ENCODE measurements at regions not wholly inside any gene's neighbourhood (a gene's known extent, or its start where the extent isn't known, plus 50 kb on each side); places are given as distances from the start of the nearest gene placed in this dataset.

DNA sequence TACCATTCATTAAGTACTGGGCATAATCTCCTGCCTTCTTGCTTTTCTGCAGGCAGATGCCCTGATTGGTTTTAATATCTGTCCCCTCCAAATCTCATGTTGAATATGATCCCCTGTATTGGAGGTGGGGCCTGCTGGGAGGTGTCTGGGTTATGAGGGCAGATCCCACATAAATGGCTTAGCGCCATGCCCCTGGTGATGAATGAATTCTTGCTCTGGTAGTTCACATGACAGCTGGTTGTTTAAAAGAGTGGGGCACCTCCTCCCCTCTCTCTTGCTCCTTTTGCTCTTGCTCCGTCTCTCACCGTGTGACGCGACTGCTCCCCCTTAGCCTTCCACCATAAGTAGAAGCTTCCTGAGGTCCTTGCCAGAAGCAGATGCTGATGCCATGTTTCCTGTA, 564.0 kb upstream of the BRINP1 start:
- no CpG with 5 or more reads among the region's 5 CpGs for WGBS (ENCODE audit: extremely low coverage, insufficient read length, low lambda C conversion rate)
- TF ChIP-seq, protein P1, sequence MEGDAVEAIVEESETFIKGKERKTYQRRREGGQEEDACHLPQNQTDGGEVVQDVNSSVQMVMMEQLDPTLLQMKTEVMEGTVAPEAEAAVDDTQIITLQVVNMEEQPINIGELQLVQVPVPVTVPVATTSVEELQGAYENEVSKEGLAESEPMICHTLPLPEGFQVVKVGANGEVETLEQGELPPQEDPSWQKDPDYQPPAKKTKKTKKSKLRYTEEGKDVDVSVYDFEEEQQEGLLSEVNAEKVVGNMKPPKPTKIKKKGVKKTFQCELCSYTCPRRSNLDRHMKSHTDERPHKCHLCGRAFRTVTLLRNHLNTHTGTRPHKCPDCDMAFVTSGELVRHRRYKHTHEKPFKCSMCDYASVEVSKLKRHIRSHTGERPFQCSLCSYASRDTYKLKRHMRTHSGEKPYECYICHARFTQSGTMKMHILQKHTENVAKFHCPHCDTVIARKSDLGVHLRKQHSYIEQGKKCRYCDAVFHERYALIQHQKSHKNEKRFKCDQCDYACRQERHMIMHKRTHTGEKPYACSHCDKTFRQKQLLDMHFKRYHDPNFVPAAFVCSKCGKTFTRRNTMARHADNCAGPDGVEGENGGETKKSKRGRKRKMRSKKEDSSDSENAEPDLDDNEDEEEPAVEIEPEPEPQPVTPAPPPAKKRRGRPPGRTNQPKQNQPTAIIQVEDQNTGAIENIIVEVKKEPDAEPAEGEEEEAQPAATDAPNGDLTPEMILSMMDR (conservative IDR thresholded peaks at IDR 0.05): no peak

More for the DNA sequence above, 564.0 kb upstream of the BRINP1 start:
- H2BK12ac ChIP-seq (ENCODE audit: insufficient read length, low read depth, low read length): no peak overlapping the region
- H4K5ac ChIP-seq (ENCODE audit: insufficient read length, low read depth, low read length): no peak overlapping the region
- no peaks in the 10 kb centered on the region for H3K79me2 ChIP-seq (ENCODE audit: insufficient read depth, low read length)
- no peaks in the 10 kb centered on the region for H3K27me3 Mint-ChIP-seq (ENCODE audit: low read depth)
- no peak overlapping the region for H3K23ac ChIP-seq (ENCODE audit: insufficient read length, low read depth, low read length)
- no peak overlapping the region for H3K4me3 Mint-ChIP-seq
- no peak overlapping the region for H3K9ac ChIP-seq (ENCODE audit: extremely low read depth, insufficient read length, low read length)
- no peak overlapping the region for H3K27ac ChIP-seq (ENCODE audit: insufficient read length, low read depth, low read length)
- H3K4me2 ChIP-seq (ENCODE audit: insufficient read depth, insufficient read length, low read length): no peak overlapping the region
- no peak overlapping the region for H4K91ac ChIP-seq (ENCODE audit: insufficient read length, low read depth, low read length)
- no peaks in the 10 kb centered on the region for H3K9me3 ChIP-seq (ENCODE audit: control insufficient read depth, low read depth, low read length)
- no peak overlapping the region; the same call in 1 of the 2 replicates for H3K14ac ChIP-seq (ENCODE audit: insufficient read depth, low read length)
- no peak overlapping the region for H2AFZ ChIP-seq (ENCODE audit: low read length)
- H2BK15ac ChIP-seq (ENCODE audit: low read depth, low read length): no peak overlapping the region
- H2BK20ac ChIP-seq (ENCODE audit: low read depth, low read length, poor library complexity, severe bottlenecking): no peak overlapping the region
- no peak overlapping the region for H4K8ac ChIP-seq (replicated peaks; ENCODE audit: insufficient read length, low read depth, low read length)
- no peak for DNase-seq
- no peak overlapping the region for H2BK120ac ChIP-seq (ENCODE audit: low read depth, low read length, poor library complexity, severe bottlenecking)
- H3K23me2 ChIP-seq (ENCODE audit: insufficient read length, low read depth, low read length, poor library complexity, severe bottlenecking): no peaks in the 10 kb centered on the region
- no peak overlapping the region for H2AK5ac ChIP-seq (ENCODE audit: insufficient read length, low read length)
- no peak overlapping the region for H3K18ac ChIP-seq (ENCODE audit: insufficient read length, low read depth, low read length)
- no peak overlapping the region for H2BK5ac ChIP-seq (ENCODE audit: insufficient read length, low read length)
- H3K56ac ChIP-seq (ENCODE audit: insufficient read length, low read depth, low read length): no peak overlapping the region
- no peaks in the 10 kb centered on the region for H4K20me1 ChIP-seq (ENCODE audit: control insufficient read depth, insufficient read depth, insufficient read length)
- peaks cover 0 to 2% of the 10 kb centered on the region in 2 experiments; a peak in 1 of 5 replicates for H3K9me3 Mint-ChIP-seq
- H3K79me1 ChIP-seq (ENCODE audit: insufficient read depth, low read depth, low read length, poor library complexity, severe bottlenecking): no peaks in the 10 kb centered on the region
- no peak overlapping the region for H3K27ac Mint-ChIP-seq
- H3K4me1 Mint-ChIP-seq: no peaks in the 10 kb centered on the region; a peak in 1 of 4 replicates
- no peaks in the 10 kb centered on the region for H3K36me3 Mint-ChIP-seq (ENCODE audit: insufficient read depth in 1 of 3, low read depth in 3 of 3)
- no peaks in the 10 kb centered on the region for H3K27me3 ChIP-seq (ENCODE audit: insufficient read depth, low read length)
- no peaks in the 10 kb centered on the region for H3K4me1 ChIP-seq (ENCODE audit: insufficient read depth, low read length)
- H3K4ac ChIP-seq (ENCODE audit: low read depth, low read length): no peak overlapping the region
- no peak overlapping the region for H3T11ph ChIP-seq (ENCODE audit: low read length)

Data from H9 (cell line).